IPS-18c (cell line): ENCODE measurements at regions not wholly inside any gene's neighbourhood (a gene's known extent, or its start where the extent isn't known, plus 50 kb on each side); places are given as distances from the start of the nearest gene placed in this dataset.

Experiments used
- H3K4me3 ChIP-seq: 2 replicates; pipeline ENCODE4 v1.7.0; 2013; ENCODE audit warnings: low read depth, mild to moderate bottlenecking, low read length, moderate library complexity; ENCODE audit not compliant: insufficient read depth
- H3K9me3 ChIP-seq: one replicate; pipeline ENCODE4 v1.6.1; 2013; ENCODE audit warnings: mild to moderate bottlenecking, low read length, moderate library complexity; ENCODE audit not compliant: control insufficient read depth, insufficient read depth

- Histone ChIP-seq H3K4me3 (no peak overlapping the region), H3K9me3 (no peaks in the 10 kb centered on the region)
These were observed 105.3 kb downstream of the SLC6A15 start for GRCh38 chr12:84807249-84807648.

GRCh38 chr12:84805474-84805858 lies 107.1 kb downstream of the SLC6A15 start:
- H3K9me3 ChIP-seq, result no peaks in the 10 kb centered on the region
- no peak overlapping the region for H3K4me3 ChIP-seq

GRCh38 chr12:84804691-84805473 lies 107.7 kb downstream of the SLC6A15 start:
- no peaks in the 10 kb centered on the region for H3K9me3 ChIP-seq
- H3K4me3 ChIP-seq, result no peak overlapping the region

GRCh38 chr12:84803661-84804060 lies 108.9 kb downstream of the SLC6A15 start:
- no peak overlapping the region for H3K4me3 ChIP-seq
- no peaks in the 10 kb centered on the region for H3K9me3 ChIP-seq

- H3K4me3 ChIP-seq, result no peak overlapping the region
These were observed 110.4 kb downstream of the SLC6A15 start for GRCh38 chr12:84802161-84802560.

GRCh38 chr12:84793558-84794367 lies 118.8 kb downstream of the SLC6A15 start:
- H3K4me3 ChIP-seq, result no peak overlapping the region
- H3K9me3 ChIP-seq, result no peaks in the 10 kb centered on the region

More at GRCh38 chr12:84802161-84802560, 110.4 kb downstream of the SLC6A15 start:
- H3K9me3 ChIP-seq, result no peaks in the 10 kb centered on the region

- no peaks in the 10 kb centered on the region for H3K9me3 ChIP-seq
- no peak overlapping the region for H3K4me3 ChIP-seq
These were observed 121.2 kb downstream of the SLC6A15 start for GRCh38 chr12:84791444-84791843.

- no peak overlapping the region for H3K4me3 ChIP-seq
- no peaks in the 10 kb centered on the region for H3K9me3 ChIP-seq
These were observed 123.4 kb downstream of the SLC6A15 start for GRCh38 chr12:84789184-84789583.

- no peaks in the 10 kb centered on the region for H3K9me3 ChIP-seq
These were observed 125.3 kb downstream of the SLC6A15 start for GRCh38 chr12:84787253-84787652.

GRCh38 chr12:84786622-84787021 lies 126.0 kb downstream of the SLC6A15 start:
- Histone ChIP-seq H3K9me3 (no peaks in the 10 kb centered on the region), H3K4me3 (no peak overlapping the region)

More at GRCh38 chr12:84787253-84787652, 125.3 kb downstream of the SLC6A15 start:
- H3K4me3 ChIP-seq, result no peak overlapping the region

- H3K4me3 ChIP-seq, result no peak overlapping the region
These were observed 126.6 kb downstream of the SLC6A15 start for GRCh38 chr12:84785951-84786350.

GRCh38 chr12:84785281-84785680 lies 127.3 kb downstream of the SLC6A15 start:
- Histone ChIP-seq H3K9me3 (no peaks in the 10 kb centered on the region), H3K4me3 (no peak overlapping the region)

More at GRCh38 chr12:84785951-84786350, 126.6 kb downstream of the SLC6A15 start:
- H3K9me3 ChIP-seq, result no peaks in the 10 kb centered on the region

GRCh38 chr12:84779169-84779568 lies 133.4 kb downstream of the SLC6A15 start:
- no peak overlapping the region for H3K4me3 ChIP-seq

GRCh38 chr12:84772281-84772680 lies 140.3 kb downstream of the SLC6A15 start:
- no peaks in the 10 kb centered on the region for H3K9me3 ChIP-seq
- H3K4me3 ChIP-seq, result no peak overlapping the region

More at GRCh38 chr12:84779169-84779568, 133.4 kb downstream of the SLC6A15 start:
- H3K9me3 ChIP-seq, result no peaks in the 10 kb centered on the region

GRCh38 chr12:84767079-84767478 lies 145.5 kb downstream of the SLC6A15 start:
- Histone ChIP-seq H3K9me3 (no peaks in the 10 kb centered on the region), H3K4me3 (no peak overlapping the region)

GRCh38 chr12:84766375-84766774 lies 146.2 kb downstream of the SLC6A15 start:
- no peaks in the 10 kb centered on the region for H3K9me3 ChIP-seq
- H3K4me3 ChIP-seq, result no peak overlapping the region

- no peaks in the 10 kb centered on the region for H3K9me3 ChIP-seq
- no peak overlapping the region for H3K4me3 ChIP-seq
These were observed 148.6 kb downstream of the SLC6A15 start for GRCh38 chr12:84764001-84764400.

GRCh38 chr12:84763107-84763506 lies 149.5 kb downstream of the SLC6A15 start:
- Histone ChIP-seq H3K4me3 (no peak overlapping the region), H3K9me3 (no peaks in the 10 kb centered on the region)
